Activated CD8-positive, alpha-beta memory T cell treated with anti-CD3 and anti-CD28 coated beads for 24 hours (primary cell): ENCODE measurements at regions not wholly inside any gene's neighbourhood (a gene's known extent, or its start where the extent isn't known, plus 50 kb on each side); places are given as distances from the start of the nearest gene placed in this dataset.

Experiments
- DNase-seq: peaks from one replicate; pipeline ENCODE4 v3.0.0-alpha.2; 2020

DNA sequence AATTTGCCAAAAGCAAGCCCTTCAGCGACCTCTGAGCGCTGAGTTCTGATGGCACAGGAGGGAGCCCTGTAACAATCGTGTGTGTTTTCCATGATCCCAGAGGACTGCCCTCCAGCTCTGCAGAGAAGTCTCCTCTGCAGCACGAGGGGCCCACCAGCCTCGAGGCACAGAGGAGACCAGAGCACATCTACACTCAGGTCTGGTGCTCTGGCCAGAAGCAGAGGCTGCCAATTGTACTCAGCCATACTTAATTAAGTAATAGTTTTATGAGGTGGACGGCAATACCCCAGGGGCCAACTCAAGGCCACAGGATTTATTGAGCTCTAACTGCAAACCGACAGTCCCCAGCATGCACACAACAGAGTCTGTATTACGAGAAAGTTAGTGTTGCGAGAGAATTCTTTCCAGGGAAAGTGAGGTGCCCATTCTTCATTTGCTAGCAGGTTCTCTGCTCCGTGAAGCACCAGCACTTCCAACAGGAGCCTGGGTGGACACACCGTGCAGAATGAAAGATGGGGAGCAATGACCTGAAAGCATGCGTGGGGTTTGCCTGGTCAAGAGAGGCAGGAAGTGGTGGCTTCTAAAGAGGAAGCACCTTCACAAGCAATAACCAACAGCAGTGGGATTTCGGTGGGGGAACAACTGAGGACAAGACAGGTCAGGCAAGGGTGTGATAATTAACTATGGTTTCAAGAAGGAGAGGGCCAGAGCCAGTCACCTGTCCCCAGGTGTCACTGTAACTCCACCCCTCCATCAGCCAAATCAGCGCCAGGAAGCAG, 92.8 kb upstream of the FOXC1 start:
- peak; percentile 26 for DNase-seq

GRCh38 chr6:1518855-1519254, 90.9 kb upstream of the FOXC1 start:
- no peak for DNase-seq

DNA sequence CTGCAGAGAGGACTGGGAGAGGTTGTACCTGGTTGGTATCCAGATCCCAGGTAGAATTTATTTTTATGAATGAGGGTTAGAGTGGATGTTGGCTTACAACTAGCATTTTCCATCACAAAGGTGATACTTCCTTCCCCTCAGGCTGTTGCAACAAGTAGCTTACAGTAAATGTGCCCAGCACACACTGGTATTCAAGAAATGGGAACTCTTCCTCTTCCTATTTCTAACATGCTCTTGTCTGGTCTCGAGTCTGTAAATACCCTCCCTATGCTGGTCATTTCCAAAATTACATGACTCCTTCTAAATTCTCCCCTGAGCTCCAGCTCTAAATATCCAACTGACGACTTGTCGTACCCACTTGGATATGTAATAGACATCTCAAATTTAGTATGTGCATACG, 90.1 kb upstream of the FOXC1 start:
- DNase-seq = no peak

GRCh38 chr6:1522779-1523178, 86.9 kb upstream of the FOXC1 start:
- DNase-seq = no peak

- peak; percentile 85 for DNase-seq
These were observed 85.7 kb upstream of the FOXC1 start for GRCh38 chr6:1524040-1524480.

- DNase-seq = no peak
These were observed 84.2 kb upstream of the FOXC1 start for GRCh38 chr6:1525364-1526038.

DNA sequence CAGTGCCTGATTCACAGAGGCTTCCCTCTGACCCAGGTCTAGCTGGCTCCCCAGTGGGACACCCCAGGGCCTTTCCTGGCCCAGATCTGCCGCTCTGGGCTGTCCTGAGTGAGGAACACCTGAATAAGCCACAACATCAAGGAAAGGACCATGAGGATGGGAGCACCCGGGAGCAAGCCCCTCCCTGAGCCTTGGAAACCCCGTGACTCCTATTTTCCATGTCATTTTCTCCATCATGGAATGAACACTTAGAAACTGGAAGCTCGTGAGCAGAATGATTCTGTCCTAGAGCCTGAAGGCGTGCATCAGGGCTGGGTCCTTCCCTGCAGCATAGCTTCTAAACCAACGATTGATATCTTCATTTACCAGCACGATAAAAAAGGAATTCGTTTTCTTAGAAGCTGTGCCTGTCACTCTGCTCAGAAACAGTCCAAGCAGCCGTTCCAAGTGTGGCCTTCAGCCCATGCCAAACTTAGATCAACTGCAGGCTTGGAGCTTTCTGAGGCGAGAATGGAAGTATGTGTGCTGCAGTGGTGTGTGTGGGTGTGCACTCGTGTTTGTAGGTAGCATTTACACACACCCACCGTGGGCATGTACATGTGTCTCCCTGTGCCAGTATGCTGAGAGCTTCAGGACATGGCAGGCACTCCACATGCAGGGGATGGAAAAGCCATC, 83.2 kb upstream of the FOXC1 start:
- DNase-seq = no peak

GRCh38 chr6:1527073-1527457, 82.7 kb upstream of the FOXC1 start:
- DNase-seq = peak; percentile 64

DNA sequence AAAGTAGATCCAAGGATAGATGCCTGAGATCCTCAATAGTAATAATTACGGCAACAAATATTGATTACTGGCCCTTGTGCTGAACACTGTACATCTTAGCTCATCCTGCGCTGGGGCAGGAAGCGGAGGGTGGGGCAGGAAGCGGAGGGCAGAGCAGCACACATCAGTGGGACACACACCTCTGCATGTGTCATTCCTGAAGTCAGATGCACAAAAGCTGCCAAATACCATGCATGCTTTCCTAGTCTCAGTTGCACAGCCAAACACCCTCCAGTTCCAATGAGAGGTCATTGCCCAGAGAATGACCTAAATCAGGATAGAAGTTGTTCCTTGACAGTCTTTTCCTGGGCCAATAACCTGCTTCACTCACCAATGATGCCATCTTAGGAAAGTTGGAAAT, 74.4 kb upstream of the FOXC1 start:
- DNase-seq = no peak

DNA sequence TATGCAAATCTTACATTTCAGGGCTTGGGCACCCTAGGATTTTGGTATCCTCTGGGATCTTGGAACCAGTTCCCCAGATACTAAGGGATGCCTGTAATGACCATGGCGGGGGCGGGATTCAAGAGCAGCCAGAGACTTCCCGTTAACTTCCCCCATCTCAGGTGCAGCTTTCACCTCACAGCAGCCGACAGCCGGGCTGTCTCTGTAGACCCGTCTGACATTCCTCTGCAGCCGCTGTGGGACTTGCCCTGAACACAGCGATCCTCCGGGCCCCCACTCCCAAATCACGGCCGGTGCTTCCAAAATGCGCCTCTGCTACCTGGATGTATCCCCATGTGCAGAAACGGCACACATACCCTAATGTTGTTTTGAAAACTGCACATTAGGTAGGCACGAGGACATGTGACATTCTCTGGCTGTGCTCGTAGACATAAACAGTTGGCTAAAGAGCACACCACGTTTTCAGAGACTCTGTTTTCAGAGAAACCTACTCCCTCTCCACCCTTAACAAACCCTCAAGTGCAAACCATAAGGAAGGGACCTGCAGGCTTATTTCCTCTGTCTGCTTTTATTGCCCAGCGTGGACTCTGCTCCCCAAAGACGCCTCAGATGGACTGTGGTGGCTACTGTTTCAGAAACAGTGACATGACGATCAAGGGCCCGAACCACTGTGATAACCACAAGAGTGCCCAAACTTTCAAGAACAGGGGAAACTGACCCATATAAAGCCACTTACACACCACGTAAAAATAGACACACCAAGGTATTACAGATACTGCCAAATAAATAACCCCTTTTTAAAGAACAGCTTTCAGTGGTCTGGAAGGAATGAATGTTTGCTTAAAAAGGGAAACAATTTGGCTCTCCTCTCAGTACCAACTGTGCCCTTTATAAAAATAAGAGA, 72.9 kb upstream of the FOXC1 start:
- no peak for DNase-seq

- DNase-seq = no peak
These were observed 71.3 kb upstream of the FOXC1 start for GRCh38 chr6:1538369-1538768.

DNA sequence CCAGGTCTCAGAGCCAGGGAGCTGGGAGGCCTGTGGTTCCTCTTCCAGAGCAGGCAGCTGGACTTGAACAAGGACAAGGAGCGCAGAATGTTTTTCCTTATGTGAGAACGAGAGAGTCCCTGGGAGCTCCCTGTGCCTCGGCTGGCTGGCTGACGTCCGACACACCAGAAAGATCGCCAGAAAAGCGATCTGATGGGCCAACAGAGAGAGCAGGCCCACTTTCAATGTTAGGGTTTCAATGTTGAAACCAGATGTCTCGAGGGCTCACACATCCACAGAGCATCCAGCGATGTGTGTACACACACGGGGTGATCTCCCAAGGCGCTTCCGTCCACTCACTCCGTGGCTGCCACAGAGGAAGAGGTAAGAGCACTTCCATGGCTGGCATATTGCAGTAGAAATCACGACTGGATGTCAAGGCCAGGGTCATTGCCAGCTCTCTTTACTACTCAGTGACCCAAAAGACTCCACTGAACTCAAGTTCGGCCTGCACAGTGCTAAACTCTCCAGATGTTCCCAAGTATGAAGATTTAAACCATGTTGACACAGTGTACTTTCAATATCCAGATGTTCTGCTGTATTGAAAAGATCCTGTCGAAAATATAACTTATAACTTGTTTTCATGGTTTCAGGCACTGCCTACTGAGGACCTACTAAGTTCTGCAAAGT, 70.8 kb upstream of the FOXC1 start:
- DNase-seq = no peak

DNA sequence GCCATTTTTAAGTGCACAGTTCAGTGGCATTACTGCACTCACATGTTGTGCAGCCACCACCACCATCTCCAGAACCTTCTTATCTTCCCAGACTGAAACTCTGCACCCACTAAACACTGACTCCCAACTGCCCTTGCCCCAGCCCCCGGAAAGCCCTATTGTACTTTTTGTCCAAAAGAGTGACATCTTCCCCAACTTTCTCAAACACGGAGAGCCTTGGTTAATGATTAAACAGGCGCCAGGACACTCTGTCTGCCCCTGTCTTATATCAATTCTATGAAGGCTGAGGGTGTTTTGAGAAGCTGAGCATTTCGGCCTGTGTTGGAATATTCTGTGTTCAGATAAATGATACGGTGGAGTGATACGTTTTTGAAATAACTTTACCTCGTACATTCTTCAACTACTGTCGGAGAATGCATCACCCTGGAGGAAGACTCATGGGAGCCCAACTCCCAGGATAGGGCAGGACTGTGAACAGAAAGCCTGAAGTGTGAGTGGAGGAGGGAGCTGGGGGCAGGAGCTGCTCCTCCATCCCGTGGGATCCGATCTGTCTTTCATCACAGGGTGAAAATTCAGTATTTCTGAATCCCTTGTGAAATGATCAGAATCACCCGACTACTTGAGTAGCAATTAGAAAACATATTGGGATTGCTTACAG, 68.7 kb upstream of the FOXC1 start:
- DNase-seq = no peak

DNA sequence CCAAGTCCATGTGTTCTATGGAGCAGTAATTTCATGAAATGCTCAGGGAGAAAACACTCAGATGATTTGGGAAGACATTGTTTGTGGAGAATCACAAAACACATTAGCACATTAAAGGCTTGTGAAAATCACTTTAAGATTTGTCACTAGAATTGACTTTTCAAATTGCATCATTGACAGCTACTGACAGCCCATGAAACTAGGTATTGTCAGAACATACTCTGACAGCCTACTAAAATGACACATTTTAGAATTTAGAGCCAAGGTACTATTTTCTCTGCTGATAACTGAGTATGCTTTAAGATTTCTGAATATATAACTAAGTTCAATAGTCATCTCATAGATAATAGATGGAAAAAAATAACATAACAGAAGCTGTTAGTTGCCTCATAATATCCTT, 67.4 kb upstream of the FOXC1 start:
- no peak for DNase-seq

DNA sequence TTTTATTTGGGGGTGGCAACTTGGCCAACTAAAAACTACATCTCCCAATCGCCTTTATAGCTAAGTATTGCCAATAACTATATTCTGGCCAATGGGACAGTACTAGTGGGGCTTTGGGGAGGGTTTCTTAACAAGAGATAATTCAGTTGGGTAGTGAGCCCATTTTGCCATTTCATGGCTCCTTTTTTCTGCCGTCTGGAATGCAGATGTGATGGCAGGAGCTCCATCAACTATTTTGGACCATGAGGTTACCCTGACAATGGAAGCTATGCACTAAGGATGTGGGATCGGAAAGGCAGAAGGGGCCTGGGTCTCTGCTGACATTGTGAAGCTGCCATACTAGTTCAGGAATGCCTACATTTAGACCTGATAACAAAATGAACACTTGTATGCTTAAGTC, 67.0 kb upstream of the FOXC1 start:
- DNase-seq = no peak

DNA sequence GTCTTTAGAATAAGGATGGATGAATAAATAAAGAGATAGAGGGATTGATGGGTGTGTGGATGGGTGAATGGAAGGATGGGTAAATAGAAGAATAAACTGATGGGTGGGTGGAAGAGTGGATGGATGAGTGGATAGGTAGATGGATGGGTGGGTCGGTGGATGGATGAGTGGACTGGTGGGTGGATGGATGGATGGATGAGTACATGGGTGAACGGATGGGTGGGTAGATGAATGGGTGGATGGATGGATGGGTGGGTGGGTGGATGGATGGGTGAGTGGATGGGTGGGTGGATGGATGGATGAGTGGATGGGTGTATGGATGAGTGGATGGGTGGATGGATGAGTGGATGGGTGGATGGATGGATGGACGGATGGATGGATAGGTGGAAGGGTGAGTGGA, 65.7 kb upstream of the FOXC1 start:
- DNase-seq = no peak

DNA sequence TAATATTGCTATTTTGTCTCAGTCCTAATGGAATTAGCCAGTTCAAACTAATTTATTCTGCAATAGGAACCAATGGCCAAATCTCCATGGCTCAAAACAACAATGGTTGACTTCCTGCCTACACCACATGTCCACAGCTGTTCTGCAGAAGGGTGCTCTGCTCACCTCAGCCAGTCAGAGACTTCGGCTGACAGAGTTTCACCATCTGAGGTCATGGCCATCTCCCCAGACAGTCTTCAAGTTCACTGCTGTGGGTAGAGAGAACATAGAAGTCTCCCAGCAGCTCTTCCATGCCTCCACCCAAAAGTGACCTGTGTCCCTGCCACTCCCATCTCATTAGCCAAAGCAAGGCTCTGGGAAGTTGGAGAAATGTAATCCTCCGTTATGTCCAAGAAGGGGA, 65.1 kb upstream of the FOXC1 start:
- DNase-seq = no peak

DNA sequence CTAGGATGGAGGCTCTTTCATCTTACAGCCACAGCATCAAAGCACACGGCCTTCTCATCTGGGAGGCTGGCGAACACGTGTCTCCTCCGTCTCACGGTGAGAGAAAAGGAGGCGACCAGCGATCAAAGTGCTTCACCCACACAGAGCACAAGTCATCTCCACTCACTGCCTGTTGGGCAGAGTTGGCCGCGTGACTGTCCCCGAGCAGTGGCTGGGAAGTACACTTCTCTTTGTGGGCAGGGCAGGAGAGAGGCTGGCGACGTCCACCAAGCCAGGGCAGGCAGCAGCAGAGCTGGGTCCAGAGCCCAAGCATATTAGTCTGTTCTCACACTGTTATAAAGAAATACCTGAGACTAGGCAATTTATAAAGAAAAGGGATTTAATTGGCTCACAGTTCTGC, 64.1 kb upstream of the FOXC1 start:
- DNase-seq = no peak

DNA sequence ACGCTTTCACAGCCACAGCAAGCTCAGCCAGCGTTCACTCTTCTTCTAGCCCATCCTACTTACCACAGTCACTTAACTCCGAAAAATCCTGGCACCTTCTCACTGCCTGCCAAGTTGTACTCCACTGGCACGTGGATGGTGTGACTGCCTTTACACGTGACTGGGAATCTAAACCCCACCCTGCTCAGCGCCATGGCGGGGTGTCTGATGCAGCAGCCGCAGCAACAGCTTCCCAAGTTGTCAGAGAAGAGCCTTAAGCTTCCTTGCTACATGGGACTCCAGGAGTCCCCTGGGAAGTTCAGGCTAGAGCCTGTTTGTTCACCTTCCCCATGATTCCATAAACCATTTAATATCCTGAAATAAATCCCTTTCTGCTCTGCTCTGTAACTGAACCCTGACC, 61.9 kb upstream of the FOXC1 start:
- DNase-seq = no peak

DNA sequence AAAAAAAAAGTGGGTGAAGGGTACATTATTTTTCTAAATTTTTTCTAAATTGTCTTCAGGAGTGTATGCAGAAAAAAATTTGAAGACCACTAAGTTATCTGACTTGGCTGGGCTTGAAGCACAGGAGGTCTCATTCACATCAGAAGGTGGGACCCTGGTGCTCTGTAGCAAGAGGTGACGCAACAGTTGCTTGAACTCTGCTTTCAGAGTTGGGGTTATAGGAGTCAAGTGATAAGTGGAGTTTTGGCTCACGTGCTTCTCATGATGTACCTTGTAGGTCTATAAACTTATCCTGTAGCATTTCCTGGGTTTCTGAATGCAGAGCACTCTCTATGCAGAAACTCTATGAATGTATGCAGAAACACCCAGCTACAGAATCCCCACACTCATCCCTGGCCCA, 58.5 kb upstream of the FOXC1 start:
- DNase-seq = no peak

DNA sequence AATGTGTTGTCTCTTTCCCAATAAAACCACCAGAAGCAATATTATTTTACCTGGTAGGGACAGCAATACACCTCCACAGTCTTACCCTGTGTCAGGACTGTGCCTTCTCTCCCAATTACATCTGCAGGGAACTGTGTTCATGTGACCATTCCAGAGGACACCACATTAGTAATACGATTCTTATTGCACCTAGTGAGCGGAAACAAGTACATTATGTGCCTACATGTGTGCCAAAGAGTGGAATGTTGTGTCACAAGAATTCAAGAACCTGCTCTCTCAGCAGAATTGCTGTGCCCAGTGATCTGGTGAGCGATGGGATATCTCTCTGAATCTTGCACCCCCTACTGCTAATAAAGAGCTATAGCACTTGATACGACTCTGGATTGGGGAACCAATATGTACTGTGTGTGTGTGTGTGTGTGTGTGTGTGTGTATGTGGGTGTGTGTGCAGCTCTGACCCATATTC, 57.4 kb upstream of the FOXC1 start:
- no peak for DNase-seq

DNA sequence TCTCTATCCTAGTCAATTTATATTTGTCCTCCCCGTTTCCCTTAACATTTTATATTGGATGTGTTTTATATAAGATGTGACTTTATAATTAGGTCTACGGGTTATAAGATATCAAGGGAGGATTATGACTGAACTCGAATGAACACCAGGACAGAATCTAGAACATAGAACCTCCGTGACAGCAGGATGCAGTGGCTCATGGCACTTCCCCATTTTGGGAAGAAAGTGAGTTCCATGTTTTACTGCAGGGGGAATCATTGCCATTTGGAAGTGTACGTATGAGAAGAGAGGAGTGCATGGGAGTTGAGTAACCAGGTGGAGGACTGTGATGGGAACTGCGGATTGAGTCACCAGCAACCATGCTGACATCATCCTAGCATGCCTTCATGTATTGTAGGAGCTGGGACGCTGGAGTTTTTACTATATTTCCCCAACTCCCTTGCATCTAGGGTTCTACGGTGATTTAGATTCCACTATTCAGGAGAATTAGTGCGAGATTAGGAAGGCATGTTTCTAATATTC, 56.1 kb upstream of the FOXC1 start:
- DNase-seq = no peak
